ENCODE measurements at regions not wholly inside any gene's neighbourhood (a gene's known extent, or its start where the extent isn't known, plus 50 kb on each side); places are given as distances from the start of the nearest gene placed in this dataset.
A peak's percentile ranks its signal among the peaks of the same experiment; 100 is the strongest.

- Histone ChIP-seq H3K36me3 (no peaks in the 10 kb centered on the region), H3K27me3 (no peaks in the 10 kb centered on the region), H3K9me3 (replicated peaks) (no peaks in the 10 kb centered on the region), H3K4me1 (peaks cover 22% of the 10 kb centered on the region), H3K27ac (no peak overlapping the region), H3K4me3 (no peak overlapping the region)
- peak in 1 of 2 experiments; percentile 19 for DNase-seq
These were observed 78.5 kb upstream of the NBEA start for GRCh38 chr13:34863360-34864135.

GRCh38 chr13:34864671-34865070 lies 77.4 kb upstream of the NBEA start:
- H3K27me3 ChIP-seq = no peaks in the 10 kb centered on the region
- no peak overlapping the region for H3K27ac ChIP-seq
- DNase-seq = no peak
- H3K36me3 ChIP-seq = no peaks in the 10 kb centered on the region
- peaks cover 22% of the 10 kb centered on the region for H3K4me1 ChIP-seq
- H3K4me3 ChIP-seq = no peak overlapping the region
- no peaks in the 10 kb centered on the region for H3K9me3 ChIP-seq (replicated peaks)

GRCh38 chr13:34867590-34867989 lies 74.5 kb upstream of the NBEA start:
- Histone ChIP-seq H3K27ac (peak overlapping the region; percentile 27; the same call in 1 of the 2 replicates), H3K4me3 (no peak overlapping the region), H3K9me3 (replicated peaks) (no peaks in the 10 kb centered on the region), H3K4me1 (peaks cover 22% of the 10 kb centered on the region), H3K36me3 (no peaks in the 10 kb centered on the region), H3K27me3 (no peaks in the 10 kb centered on the region)
- peak; percentile 18 to 44 for DNase-seq

GRCh38 chr13:34868733-34869132 lies 73.3 kb upstream of the NBEA start:
- no peaks in the 10 kb centered on the region for H3K36me3 ChIP-seq

GRCh38 chr13:34869696-34870095 lies 72.4 kb upstream of the NBEA start:
- DNase-seq = no peak
- Histone ChIP-seq H3K27ac (no peak overlapping the region), H3K36me3 (no peaks in the 10 kb centered on the region), H3K27me3 (no peaks in the 10 kb centered on the region), H3K4me1 (peaks cover 14% of the 10 kb centered on the region), H3K4me3 (no peak overlapping the region), H3K9me3 (replicated peaks) (no peaks in the 10 kb centered on the region)

More at GRCh38 chr13:34868733-34869132, 73.3 kb upstream of the NBEA start:
- Histone ChIP-seq H3K9me3 (replicated peaks) (no peaks in the 10 kb centered on the region), H3K27ac (no peak overlapping the region), H3K4me1 (peaks cover 18% of the 10 kb centered on the region), H3K27me3 (no peaks in the 10 kb centered on the region), H3K4me3 (no peak overlapping the region)
- no peak for DNase-seq

- Histone ChIP-seq H3K27ac (no peak overlapping the region), H3K4me3 (no peak overlapping the region), H3K27me3 (no peaks in the 10 kb centered on the region), H3K36me3 (no peaks in the 10 kb centered on the region), H3K9me3 (replicated peaks) (no peaks in the 10 kb centered on the region), H3K4me1 (no peaks in the 10 kb centered on the region)
- DNase-seq = no peak
These were observed 63.7 kb upstream of the NBEA start for GRCh38 chr13:34878329-34878728.

- Histone ChIP-seq H3K27ac (no peak overlapping the region), H3K27me3 (no peaks in the 10 kb centered on the region), H3K4me1 (no peaks in the 10 kb centered on the region), H3K9me3 (replicated peaks) (no peaks in the 10 kb centered on the region), H3K4me3 (no peak overlapping the region), H3K36me3 (no peaks in the 10 kb centered on the region)
- no peak for DNase-seq
These were observed 62.2 kb upstream of the NBEA start for GRCh38 chr13:34879851-34880250.

- Histone ChIP-seq H3K27ac (no peak overlapping the region), H3K4me1 (no peaks in the 10 kb centered on the region), H3K36me3 (no peaks in the 10 kb centered on the region), H3K4me3 (no peak overlapping the region), H3K27me3 (no peaks in the 10 kb centered on the region), H3K9me3 (replicated peaks) (no peaks in the 10 kb centered on the region)
- DNase-seq = no peak
These were observed 60.6 kb upstream of the NBEA start for GRCh38 chr13:34881494-34881893.

- Histone ChIP-seq H3K4me1 (no peaks in the 10 kb centered on the region), H3K27me3 (no peaks in the 10 kb centered on the region), H3K36me3 (no peaks in the 10 kb centered on the region), H3K27ac (no peak overlapping the region), H3K9me3 (replicated peaks) (no peaks in the 10 kb centered on the region), H3K4me3 (no peak overlapping the region)
- peak; percentile 52 to 61 for DNase-seq
These were observed 58.7 kb upstream of the NBEA start for GRCh38 chr13:34883396-34883795.

- no peak overlapping the region for H3K27ac ChIP-seq
These were observed 57.7 kb upstream of the NBEA start for GRCh38 chr13:34884366-34884765.

GRCh38 chr13:34886121-34886875 lies 55.8 kb upstream of the NBEA start:
- Histone ChIP-seq H3K36me3 (no peaks in the 10 kb centered on the region), H3K4me3 (no peak overlapping the region), H3K4me1 (no peaks in the 10 kb centered on the region), H3K9me3 (replicated peaks) (no peaks in the 10 kb centered on the region), H3K27ac (no peak overlapping the region), H3K27me3 (no peaks in the 10 kb centered on the region)
- no peak for DNase-seq

More at GRCh38 chr13:34884366-34884765, 57.7 kb upstream of the NBEA start:
- Histone ChIP-seq H3K4me3 (no peak overlapping the region), H3K4me1 (no peaks in the 10 kb centered on the region), H3K36me3 (no peaks in the 10 kb centered on the region), H3K9me3 (replicated peaks) (no peaks in the 10 kb centered on the region), H3K27me3 (no peaks in the 10 kb centered on the region)
- no peak for DNase-seq

- Histone ChIP-seq H3K4me3 (no peak overlapping the region), H3K27me3 (no peaks in the 10 kb centered on the region), H3K9me3 (replicated peaks) (no peaks in the 10 kb centered on the region), H3K4me1 (no peaks in the 10 kb centered on the region), H3K27ac (no peak overlapping the region), H3K36me3 (no peaks in the 10 kb centered on the region)
- DNase-seq = no peak
These were observed 55.1 kb upstream of the NBEA start for GRCh38 chr13:34886987-34887386.

Data from SJCRH30 (cell line).